GM18858 (cell line): ENCODE measurements at regions not wholly inside any gene's neighbourhood (a gene's known extent, or its start where the extent isn't known, plus 50 kb on each side); places are given as distances from the start of the nearest gene placed in this dataset.

Experiments
- ATAC-seq: cut with Tn5 transposase; IDR thresholded peaks from one replicate; pipeline ENCODE4 v1.9.1; 2021; ENCODE audit not compliant: unreplicated experiment

- no peak for ATAC-seq
Observed at GRCh38 chr14:106843951-106844483, 1317.6 kb downstream of the TMEM121 start.

DNA sequence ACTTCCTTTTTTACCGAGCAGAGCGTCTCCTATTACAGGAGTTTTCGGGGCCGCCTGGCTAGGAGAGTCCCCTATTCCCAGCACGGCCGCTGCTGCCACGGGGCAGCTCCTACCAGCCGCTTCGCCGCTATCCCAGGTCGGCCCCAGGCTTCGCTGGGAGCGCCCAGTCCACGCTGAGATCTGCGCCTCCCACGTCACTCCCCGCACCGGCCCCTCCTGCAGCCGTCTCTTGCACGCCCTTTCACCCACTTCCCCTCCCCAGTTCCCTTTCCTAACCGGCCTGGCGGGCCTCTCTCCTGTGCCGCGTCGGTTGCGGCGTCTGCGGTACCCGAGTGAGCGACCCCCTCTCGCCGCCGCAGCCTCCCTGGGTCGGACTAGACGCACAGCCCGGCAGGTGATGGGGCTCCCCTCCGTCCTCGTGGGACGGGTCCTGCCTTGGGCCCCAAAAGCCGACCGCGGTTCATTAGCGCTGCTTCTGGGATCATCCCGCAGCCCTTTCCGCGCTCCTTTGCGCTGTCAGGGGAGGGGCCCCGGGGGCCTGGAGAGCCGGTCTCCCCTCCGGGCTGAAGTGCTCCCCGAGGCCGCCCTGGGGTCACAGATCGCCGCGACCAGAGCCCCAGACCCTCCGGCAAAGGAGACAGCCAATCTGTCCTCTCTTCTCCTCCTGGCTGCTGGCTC, 1318.4 kb downstream of the TMEM121 start:
- ATAC-seq: no peak

DNA sequence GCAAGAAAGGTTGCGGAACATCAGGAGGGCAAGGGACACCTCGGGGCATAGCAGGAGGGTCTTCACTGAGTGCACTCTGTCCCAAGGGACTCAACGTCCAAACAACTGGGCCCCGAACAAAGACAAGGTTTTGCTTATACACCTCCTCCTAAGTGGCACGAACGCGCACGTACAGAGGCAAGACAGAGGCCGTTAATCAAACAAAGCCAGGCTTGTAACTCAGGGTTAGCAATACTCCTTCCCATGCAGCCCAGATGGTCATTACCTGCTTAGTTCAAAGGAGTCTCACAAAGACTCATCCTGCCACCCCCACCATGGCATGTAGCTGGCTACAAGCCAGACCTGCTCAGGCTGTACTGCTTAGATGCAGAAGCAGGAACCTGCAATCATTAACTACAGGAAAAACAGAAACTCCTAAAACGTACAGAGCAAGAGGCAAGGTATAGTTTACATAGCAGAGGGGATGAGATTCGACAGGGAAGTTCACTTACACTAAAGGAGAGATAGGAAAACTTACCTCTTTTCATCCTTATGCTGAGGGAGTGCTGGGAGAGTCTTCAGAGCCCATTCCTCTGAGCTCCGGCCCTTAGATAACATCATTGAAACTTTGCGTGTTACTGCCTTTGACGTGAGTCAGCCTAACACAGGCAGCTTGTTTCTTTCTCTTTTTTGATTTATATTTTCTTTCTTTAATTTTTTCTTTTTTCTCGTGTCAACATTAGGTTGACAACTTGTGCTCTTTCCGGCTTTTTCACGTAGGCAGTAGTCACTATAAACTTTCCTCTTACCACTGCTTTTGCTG, 1319.1 kb downstream of the TMEM121 start:
- ATAC-seq: no peak

- no peak for ATAC-seq
Observed at GRCh38 chr14:106846218-106846617, 1319.8 kb downstream of the TMEM121 start.

- ATAC-seq: no peak
Observed at GRCh38 chr14:106848330-106849121, 1322.1 kb downstream of the TMEM121 start.

DNA sequence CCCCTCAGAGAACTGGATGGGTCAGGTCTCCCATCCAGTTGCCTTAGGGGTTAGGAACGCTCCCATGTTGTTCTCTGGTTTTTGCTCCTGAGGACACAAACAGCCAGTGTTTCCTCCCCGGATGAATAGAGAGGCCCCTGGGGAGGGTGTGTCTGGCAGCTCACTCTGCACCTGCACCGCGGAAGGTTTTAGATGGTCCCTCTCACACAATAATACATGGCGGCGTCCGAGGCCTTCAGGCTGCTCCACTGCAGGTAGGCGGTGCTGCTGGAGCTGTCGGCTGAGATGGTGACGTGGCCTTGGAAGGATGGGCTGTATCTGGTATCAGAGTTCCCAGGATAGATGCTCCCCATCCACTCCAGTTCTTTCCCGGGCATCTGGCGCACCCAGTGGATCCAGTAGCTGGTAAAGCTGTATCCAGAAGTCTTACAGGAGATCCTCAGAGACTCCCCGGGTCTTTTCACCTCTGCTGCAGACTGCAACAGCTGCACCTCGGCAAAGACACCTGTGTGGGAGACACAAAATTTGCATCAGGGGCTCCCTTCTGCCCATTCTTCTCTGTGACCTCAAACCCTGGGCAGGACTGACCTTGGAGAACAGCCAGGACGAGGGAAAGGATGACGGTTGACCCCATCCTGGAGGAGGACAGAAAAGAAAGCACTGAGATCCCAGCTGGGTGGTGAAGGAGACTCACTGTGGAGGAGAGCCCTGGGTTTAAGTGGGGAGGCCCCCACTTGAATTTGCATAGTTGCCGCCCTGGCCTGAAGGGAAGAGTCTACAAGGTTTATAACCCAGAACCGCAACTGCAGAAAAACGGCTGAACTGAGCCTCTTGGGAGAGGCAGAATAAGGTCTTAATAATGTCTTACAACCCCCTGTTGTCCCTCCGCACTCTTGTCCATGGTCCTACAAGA, 1324.8 kb downstream of the TMEM121 start:
- ATAC-seq: no peak

DNA sequence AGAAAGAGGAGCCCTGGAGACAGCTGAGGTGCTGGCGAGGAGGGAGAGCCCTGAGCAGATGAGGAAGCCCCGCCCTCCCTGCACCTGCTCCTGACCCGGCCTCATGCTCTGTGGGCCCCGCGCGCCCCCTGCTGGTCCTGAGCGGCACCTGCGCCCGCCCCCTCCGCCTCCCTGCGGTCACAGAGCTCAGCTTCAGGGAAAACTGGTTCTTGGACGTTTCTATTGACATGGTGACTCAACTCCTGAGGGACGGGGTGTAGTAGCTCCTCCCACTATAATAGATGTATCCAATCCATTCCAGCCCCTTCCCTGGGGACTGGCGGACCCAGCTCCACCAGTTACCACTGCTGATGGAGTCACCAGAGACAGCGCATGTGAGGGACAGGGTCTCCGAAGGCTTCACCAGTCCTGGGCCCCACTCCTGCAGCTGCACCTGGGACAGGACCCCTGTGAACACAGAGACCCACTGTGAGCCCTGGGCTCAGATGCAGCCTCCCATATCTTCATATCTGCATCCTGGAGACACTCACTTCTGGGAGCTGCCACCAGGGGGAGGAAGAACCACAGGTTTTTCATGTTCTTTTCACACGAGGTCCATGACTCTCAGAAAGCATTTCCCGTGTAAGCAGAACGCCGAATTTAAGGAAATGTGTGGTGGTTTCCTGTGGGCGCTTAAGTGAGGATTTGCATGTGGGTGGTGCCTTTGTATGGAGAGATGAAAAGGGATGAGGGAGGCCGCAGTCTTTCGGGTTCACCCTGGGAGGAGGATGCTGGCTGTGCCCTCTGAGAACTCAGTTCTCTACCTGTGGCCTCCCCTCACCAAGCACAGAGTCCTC, 1346.4 kb downstream of the TMEM121 start:
- ATAC-seq: no peak

DNA sequence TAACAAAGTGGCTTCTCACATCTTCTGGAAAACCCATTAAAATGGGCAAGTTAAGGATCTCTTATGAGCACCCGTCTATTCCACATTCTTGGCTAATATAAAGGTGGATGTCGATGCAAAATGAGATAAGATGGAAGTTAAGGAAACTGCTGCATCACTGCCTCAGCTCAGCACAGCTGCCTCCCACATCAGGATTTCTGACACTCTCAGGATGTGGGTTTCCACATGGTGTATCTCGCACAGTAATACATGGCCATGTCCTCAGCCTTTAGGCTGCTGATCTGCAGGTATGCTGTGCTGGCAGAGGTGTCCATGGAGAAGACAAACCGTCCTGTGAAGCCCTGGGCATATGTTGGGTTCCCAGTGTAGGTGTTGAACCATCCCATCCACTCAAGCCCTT, 1348.0 kb downstream of the TMEM121 start:
- no peak for ATAC-seq

- ATAC-seq: no peak
Observed at GRCh38 chr14:106875503-106875902, 1349.1 kb downstream of the TMEM121 start.

- ATAC-seq: no peak
Observed at GRCh38 chr14:106876711-106877110, 1350.3 kb downstream of the TMEM121 start.

DNA sequence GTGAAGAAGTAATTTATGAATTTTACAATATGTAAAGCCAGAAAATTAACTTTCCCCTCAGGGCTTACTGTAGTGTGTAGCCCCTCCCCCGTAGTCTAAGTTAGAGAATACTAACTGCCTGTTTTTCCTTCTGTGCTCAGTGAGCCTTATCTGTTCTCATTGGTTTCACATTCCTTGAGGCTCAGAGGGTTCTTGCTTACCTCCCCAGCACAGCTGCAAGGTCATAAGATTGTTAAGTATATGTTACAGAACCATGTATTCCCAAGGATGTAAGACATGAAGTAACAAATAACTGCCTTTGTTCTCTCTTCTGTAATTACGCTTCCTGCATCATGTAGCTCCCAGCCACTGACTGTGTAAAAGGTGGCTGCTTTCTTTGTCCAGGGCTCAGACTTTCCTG, 1351.1 kb downstream of the TMEM121 start:
- no peak for ATAC-seq

DNA sequence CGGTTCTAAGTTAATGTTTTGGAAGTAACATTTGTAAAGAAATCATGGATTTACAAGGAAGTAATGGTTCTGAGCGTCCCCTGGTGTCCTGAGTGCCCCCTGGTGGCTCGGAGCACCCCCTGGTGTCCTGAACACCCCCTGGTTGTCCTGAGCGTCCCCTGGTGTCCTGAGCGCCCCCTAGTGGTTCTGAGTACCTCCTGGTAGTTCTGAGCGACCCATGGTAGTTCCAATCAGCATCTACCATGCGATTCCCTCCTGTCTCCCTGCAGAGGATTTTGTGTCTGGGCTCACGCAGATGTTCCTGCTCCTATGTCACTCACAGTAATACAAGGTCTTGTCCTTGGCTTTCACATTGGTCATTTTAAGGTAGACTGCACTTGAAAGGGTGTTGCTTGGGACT, 1352.9 kb downstream of the TMEM121 start:
- no peak for ATAC-seq

- ATAC-seq: no peak
Observed at GRCh38 chr14:106883218-106883692, 1356.9 kb downstream of the TMEM121 start.
